Activated naive CD8-positive, alpha-beta T cell (primary cell): ENCODE measurements at regions not wholly inside any gene's neighbourhood (a gene's known extent, or its start where the extent isn't known, plus 50 kb on each side); places are given as distances from the start of the nearest gene placed in this dataset.

ENCODE experiments used
- H3K27ac Mint-ChIP-seq: one replicate; pipeline ENCODE4 v1.8.0; 2021; ENCODE audit warnings: mixed read lengths
- H3K27me3 Mint-ChIP-seq: one replicate; pipeline ENCODE4 v1.8.0; 2021; ENCODE audit warnings: mixed read lengths
- H3K36me3 Mint-ChIP-seq: one replicate; pipeline ENCODE4 v1.8.0; 2021; ENCODE audit warnings: mixed read lengths
- H3K4me1 Mint-ChIP-seq: one replicate; pipeline ENCODE4 v1.8.0; 2021; ENCODE audit warnings: low read depth, mixed read lengths
- H3K4me3 Mint-ChIP-seq: one replicate; pipeline ENCODE4 v1.8.0; 2021; ENCODE audit warnings: mild to moderate bottlenecking, mixed read lengths
- H3K9me3 Mint-ChIP-seq: one replicate; pipeline ENCODE4 v1.8.0; 2021; ENCODE audit warnings: low read depth, mixed read lengths

- Mint-ChIP-seq H3K27me3 (peaks cover 3% of the 10 kb centered on the region), H3K36me3 (no peaks in the 10 kb centered on the region), H3K4me1 (no peaks in the 10 kb centered on the region), H3K4me3 (no peak overlapping the region), H3K9me3 (no peaks in the 10 kb centered on the region), H3K27ac (no peak overlapping the region)
These were observed 209.3 kb upstream of the CDH4 start for GRCh38 chr20:61042506-61043385.

GRCh38 chr20:61043681-61044080 lies 208.4 kb upstream of the CDH4 start:
- no peaks in the 10 kb centered on the region for H3K9me3 Mint-ChIP-seq
- H3K4me1 Mint-ChIP-seq = no peaks in the 10 kb centered on the region
- H3K27ac Mint-ChIP-seq = no peak overlapping the region
- no peak overlapping the region for H3K4me3 Mint-ChIP-seq
- H3K36me3 Mint-ChIP-seq = no peaks in the 10 kb centered on the region
- H3K27me3 Mint-ChIP-seq = peaks cover 3% of the 10 kb centered on the region

- Mint-ChIP-seq H3K36me3 (no peaks in the 10 kb centered on the region), H3K9me3 (no peaks in the 10 kb centered on the region), H3K27me3 (peaks cover 3% of the 10 kb centered on the region), H3K4me3 (no peak overlapping the region), H3K4me1 (no peaks in the 10 kb centered on the region), H3K27ac (no peak overlapping the region)
These were observed 207.6 kb upstream of the CDH4 start for GRCh38 chr20:61044499-61044898.

- no peak overlapping the region for H3K27ac Mint-ChIP-seq
- H3K27me3 Mint-ChIP-seq = peaks cover 3% of the 10 kb centered on the region
- H3K9me3 Mint-ChIP-seq = no peaks in the 10 kb centered on the region
- H3K36me3 Mint-ChIP-seq = no peaks in the 10 kb centered on the region
- H3K4me3 Mint-ChIP-seq = no peak overlapping the region
- H3K4me1 Mint-ChIP-seq = no peaks in the 10 kb centered on the region
These were observed 207.0 kb upstream of the CDH4 start for GRCh38 chr20:61045091-61045490.

- Mint-ChIP-seq H3K4me1 (no peaks in the 10 kb centered on the region), H3K27me3 (peaks cover 3% of the 10 kb centered on the region), H3K9me3 (no peaks in the 10 kb centered on the region), H3K36me3 (no peaks in the 10 kb centered on the region), H3K27ac (no peak overlapping the region), H3K4me3 (no peak overlapping the region)
These were observed 206.0 kb upstream of the CDH4 start for GRCh38 chr20:61045876-61046585.

GRCh38 chr20:61046721-61047351 lies 205.2 kb upstream of the CDH4 start:
- no peaks in the 10 kb centered on the region for H3K36me3 Mint-ChIP-seq

GRCh38 chr20:61047515-61047914 lies 204.5 kb upstream of the CDH4 start:
- no peaks in the 10 kb centered on the region for H3K4me1 Mint-ChIP-seq
- peaks cover 3% of the 10 kb centered on the region for H3K27me3 Mint-ChIP-seq
- no peaks in the 10 kb centered on the region for H3K9me3 Mint-ChIP-seq
- H3K36me3 Mint-ChIP-seq = no peaks in the 10 kb centered on the region
- no peak overlapping the region for H3K27ac Mint-ChIP-seq
- no peak overlapping the region for H3K4me3 Mint-ChIP-seq

More at GRCh38 chr20:61046721-61047351, 205.2 kb upstream of the CDH4 start:
- Mint-ChIP-seq H3K27me3 (peaks cover 3% of the 10 kb centered on the region), H3K9me3 (no peaks in the 10 kb centered on the region), H3K4me1 (no peaks in the 10 kb centered on the region), H3K27ac (no peak overlapping the region), H3K4me3 (no peak overlapping the region)

GRCh38 chr20:61048302-61048701 lies 203.8 kb upstream of the CDH4 start:
- Mint-ChIP-seq H3K4me1 (no peaks in the 10 kb centered on the region), H3K36me3 (no peaks in the 10 kb centered on the region), H3K9me3 (no peaks in the 10 kb centered on the region), H3K27me3 (no peaks in the 10 kb centered on the region), H3K4me3 (no peak overlapping the region), H3K27ac (no peak overlapping the region)

GRCh38 chr20:61049684-61050083 lies 202.4 kb upstream of the CDH4 start:
- no peaks in the 10 kb centered on the region for H3K9me3 Mint-ChIP-seq
- H3K4me3 Mint-ChIP-seq = no peak overlapping the region
- no peaks in the 10 kb centered on the region for H3K4me1 Mint-ChIP-seq
- H3K27me3 Mint-ChIP-seq = no peaks in the 10 kb centered on the region
- H3K27ac Mint-ChIP-seq = no peak overlapping the region
- no peaks in the 10 kb centered on the region for H3K36me3 Mint-ChIP-seq

- Mint-ChIP-seq H3K27me3 (no peaks in the 10 kb centered on the region), H3K27ac (no peak overlapping the region), H3K4me1 (no peaks in the 10 kb centered on the region), H3K36me3 (no peaks in the 10 kb centered on the region), H3K9me3 (no peaks in the 10 kb centered on the region), H3K4me3 (no peak overlapping the region)
These were observed 201.6 kb upstream of the CDH4 start for GRCh38 chr20:61050336-61050890.

GRCh38 chr20:61052195-61052750 lies 199.8 kb upstream of the CDH4 start:
- no peak overlapping the region for H3K27ac Mint-ChIP-seq
- H3K4me1 Mint-ChIP-seq = no peaks in the 10 kb centered on the region
- H3K27me3 Mint-ChIP-seq = no peaks in the 10 kb centered on the region
- H3K36me3 Mint-ChIP-seq = no peaks in the 10 kb centered on the region
- no peak overlapping the region for H3K4me3 Mint-ChIP-seq
- H3K9me3 Mint-ChIP-seq = no peaks in the 10 kb centered on the region

- no peak overlapping the region for H3K27ac Mint-ChIP-seq
- no peak overlapping the region for H3K4me3 Mint-ChIP-seq
- H3K9me3 Mint-ChIP-seq = no peaks in the 10 kb centered on the region
- no peaks in the 10 kb centered on the region for H3K27me3 Mint-ChIP-seq
- H3K4me1 Mint-ChIP-seq = no peaks in the 10 kb centered on the region
- no peaks in the 10 kb centered on the region for H3K36me3 Mint-ChIP-seq
These were observed 199.2 kb upstream of the CDH4 start for GRCh38 chr20:61052776-61053442.

- Mint-ChIP-seq H3K27ac (no peak overlapping the region), H3K27me3 (no peaks in the 10 kb centered on the region), H3K36me3 (no peaks in the 10 kb centered on the region), H3K9me3 (no peaks in the 10 kb centered on the region), H3K4me3 (no peak overlapping the region), H3K4me1 (no peaks in the 10 kb centered on the region)
These were observed 198.6 kb upstream of the CDH4 start for GRCh38 chr20:61053487-61053886.

- Mint-ChIP-seq H3K9me3 (no peaks in the 10 kb centered on the region), H3K4me1 (no peaks in the 10 kb centered on the region), H3K27ac (no peak overlapping the region), H3K4me3 (no peak overlapping the region), H3K36me3 (no peaks in the 10 kb centered on the region), H3K27me3 (no peaks in the 10 kb centered on the region)
These were observed 198.2 kb upstream of the CDH4 start for GRCh38 chr20:61053889-61054288.
